ENCODE measurements at regions not wholly inside any gene's neighbourhood (a gene's known extent, or its start where the extent isn't known, plus 50 kb on each side); places are given as distances from the start of the nearest gene placed in this dataset.

DNA sequence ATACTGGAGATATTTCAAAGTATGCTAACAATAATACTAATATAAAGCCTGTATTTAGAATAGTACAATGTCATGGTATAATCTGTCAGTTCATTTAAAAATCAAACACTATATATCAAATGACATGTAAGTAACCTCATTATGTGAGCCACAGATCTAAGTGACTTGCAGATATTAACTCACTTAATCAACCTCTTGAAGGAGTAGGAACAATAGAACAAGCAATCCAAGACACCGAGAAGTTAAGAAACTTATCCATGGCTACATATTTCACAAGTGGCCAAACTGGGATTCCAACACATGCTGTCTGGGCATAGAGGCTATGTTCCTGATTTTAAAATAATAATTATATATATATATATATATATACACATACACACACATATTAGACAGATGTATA lies 554.0 kb downstream of the ARAP2 start:
- H3K4me1 ChIP-seq (ENCODE audit: insufficient read depth, low read length, poor library complexity, severe bottlenecking) = no peaks in the 10 kb centered on the region
- POLR2A ChIA-PET (ENCODE audit: low non-redundant PET) = no interaction called here
- H3K4me3 ChIP-seq (ENCODE audit: low read depth, low read length, poor library complexity, severe bottlenecking) = no peak overlapping the region
- intact Hi-C loops (cut with micrococcal nuclease; ENCODE audit: unreplicated experiment) = no loop called here
- no peak for TF ChIP-seq EZH2 (IDR thresholded peaks at IDR 0.05; ENCODE audit: borderline replicate concordance, low read depth, low read length, poor library complexity, severe bottlenecking)
- TF ChIP-seq, protein P1, sequence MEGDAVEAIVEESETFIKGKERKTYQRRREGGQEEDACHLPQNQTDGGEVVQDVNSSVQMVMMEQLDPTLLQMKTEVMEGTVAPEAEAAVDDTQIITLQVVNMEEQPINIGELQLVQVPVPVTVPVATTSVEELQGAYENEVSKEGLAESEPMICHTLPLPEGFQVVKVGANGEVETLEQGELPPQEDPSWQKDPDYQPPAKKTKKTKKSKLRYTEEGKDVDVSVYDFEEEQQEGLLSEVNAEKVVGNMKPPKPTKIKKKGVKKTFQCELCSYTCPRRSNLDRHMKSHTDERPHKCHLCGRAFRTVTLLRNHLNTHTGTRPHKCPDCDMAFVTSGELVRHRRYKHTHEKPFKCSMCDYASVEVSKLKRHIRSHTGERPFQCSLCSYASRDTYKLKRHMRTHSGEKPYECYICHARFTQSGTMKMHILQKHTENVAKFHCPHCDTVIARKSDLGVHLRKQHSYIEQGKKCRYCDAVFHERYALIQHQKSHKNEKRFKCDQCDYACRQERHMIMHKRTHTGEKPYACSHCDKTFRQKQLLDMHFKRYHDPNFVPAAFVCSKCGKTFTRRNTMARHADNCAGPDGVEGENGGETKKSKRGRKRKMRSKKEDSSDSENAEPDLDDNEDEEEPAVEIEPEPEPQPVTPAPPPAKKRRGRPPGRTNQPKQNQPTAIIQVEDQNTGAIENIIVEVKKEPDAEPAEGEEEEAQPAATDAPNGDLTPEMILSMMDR (conservative IDR thresholded peaks at IDR 0.05; ENCODE audit: low read depth, low read length) = no peak
- DNase-seq (ENCODE audit: low spot score) = no peak
- H3K27ac ChIP-seq (ENCODE audit: low read depth, low read length, poor library complexity, severe bottlenecking) = no peak overlapping the region
- CTCF ChIA-PET = no interaction called here
- H3K36me3 ChIP-seq (ENCODE audit: insufficient read depth, low read length, poor library complexity, severe bottlenecking) = no peaks in the 10 kb centered on the region
- peaks cover 16% of the 10 kb centered on the region for H3K9me3 ChIP-seq (ENCODE audit: low read depth, low read length, poor library complexity, severe bottlenecking)
- no peaks in the 10 kb centered on the region for H3K27me3 ChIP-seq (replicated peaks; ENCODE audit: insufficient read depth, low read depth, low read length, poor library complexity)
- no TSS peak for BruUV-seq (replicated peaks)

DNA sequence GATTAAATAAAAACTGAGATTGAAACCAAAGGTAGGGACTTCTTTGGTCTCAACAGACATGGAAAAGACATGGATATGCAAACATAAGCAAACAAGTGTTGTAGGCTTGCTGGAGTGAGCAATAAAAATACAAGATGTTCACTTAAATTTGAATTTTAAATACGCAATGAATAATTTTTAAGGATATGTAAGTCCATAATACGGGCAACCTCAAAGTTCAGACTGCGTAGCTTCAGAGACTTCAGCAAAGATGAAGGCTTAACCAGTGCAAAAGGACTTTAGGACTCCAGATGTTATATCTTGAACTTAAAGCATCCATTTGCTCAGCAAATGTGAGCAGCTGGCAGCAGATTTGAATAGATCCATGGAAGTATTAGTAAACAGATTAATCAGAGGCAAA lies 549.3 kb downstream of the ARAP2 start:
- Histone ChIP-seq H3K4me3 (ENCODE audit: low read depth, low read length, poor library complexity, severe bottlenecking) (no peak overlapping the region), H3K9me3 (ENCODE audit: low read depth, low read length, poor library complexity, severe bottlenecking) (peaks cover 4% of the 10 kb centered on the region), H3K36me3 (ENCODE audit: insufficient read depth, low read length, poor library complexity, severe bottlenecking) (no peaks in the 10 kb centered on the region), H3K27me3 (replicated peaks; ENCODE audit: insufficient read depth, low read depth, low read length, poor library complexity) (no peaks in the 10 kb centered on the region), H3K4me1 (ENCODE audit: insufficient read depth, low read length, poor library complexity, severe bottlenecking) (no peaks in the 10 kb centered on the region), H3K27ac (ENCODE audit: low read depth, low read length, poor library complexity, severe bottlenecking) (no peak overlapping the region)
- intact Hi-C loops (cut with micrococcal nuclease; ENCODE audit: unreplicated experiment) = no loop called here
- ChIA-PET POLR2A (ENCODE audit: low non-redundant PET) (no interaction called here), CTCF (no interaction called here)
- TF ChIP-seq, protein P1 (conservative IDR thresholded peaks at IDR 0.05; ENCODE audit: low read depth, low read length) = no peak
- TF ChIP-seq EZH2 (IDR thresholded peaks at IDR 0.05; ENCODE audit: borderline replicate concordance, low read depth, low read length, poor library complexity, severe bottlenecking) = no peak
- no peak for DNase-seq (ENCODE audit: low spot score)
- no TSS peak for BruUV-seq (replicated peaks)

DNA sequence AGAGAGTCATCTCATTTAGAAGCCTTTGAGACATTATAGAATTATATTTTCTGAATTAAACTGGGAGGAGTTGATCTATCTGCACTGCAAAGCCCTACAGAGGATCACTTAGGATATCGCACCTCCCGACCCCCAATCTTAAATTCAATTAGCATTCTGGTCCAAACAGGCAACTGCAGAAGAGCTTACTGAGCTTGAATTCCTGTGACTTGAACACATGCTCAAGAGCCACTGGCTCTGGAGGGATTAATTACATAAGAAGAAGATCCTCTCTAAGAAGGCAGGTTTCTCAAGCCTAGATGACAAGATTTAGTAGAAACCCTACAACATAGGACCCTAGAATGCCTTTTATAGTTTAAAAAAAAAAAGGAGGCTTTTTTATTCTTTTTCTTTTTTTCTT lies 548.9 kb downstream of the ARAP2 start:
- Histone ChIP-seq H3K9me3 (ENCODE audit: low read depth, low read length, poor library complexity, severe bottlenecking) (peaks cover 4% of the 10 kb centered on the region), H3K4me3 (ENCODE audit: low read depth, low read length, poor library complexity, severe bottlenecking) (no peak overlapping the region), H3K36me3 (ENCODE audit: insufficient read depth, low read length, poor library complexity, severe bottlenecking) (no peaks in the 10 kb centered on the region), H3K27ac (ENCODE audit: low read depth, low read length, poor library complexity, severe bottlenecking) (no peak overlapping the region), H3K27me3 (replicated peaks; ENCODE audit: insufficient read depth, low read depth, low read length, poor library complexity) (no peaks in the 10 kb centered on the region), H3K4me1 (ENCODE audit: insufficient read depth, low read length, poor library complexity, severe bottlenecking) (no peaks in the 10 kb centered on the region)
- intact Hi-C loops (cut with micrococcal nuclease; ENCODE audit: unreplicated experiment) = no loop called here
- TF ChIP-seq, protein P1 (conservative IDR thresholded peaks at IDR 0.05; ENCODE audit: low read depth, low read length) = no peak
- no peak for TF ChIP-seq EZH2 (IDR thresholded peaks at IDR 0.05; ENCODE audit: borderline replicate concordance, low read depth, low read length, poor library complexity, severe bottlenecking)
- BruUV-seq (replicated peaks) = no TSS peak
- POLR2A ChIA-PET (ENCODE audit: low non-redundant PET) = no interaction called here
- CTCF ChIA-PET = no interaction called here
- no peak for DNase-seq (ENCODE audit: low spot score)
